Astrocyte (in vitro differentiated cells and primary cell): ENCODE measurements at regions not wholly inside any gene's neighbourhood (a gene's known extent, or its start where the extent isn't known, plus 50 kb on each side); places are given as distances from the start of the nearest gene placed in this dataset.

Experiments used
- EZH2 ChIP-seq: IDR thresholded peaks from 2 replicates; pipeline ENCODE4 v1.6.1; 2012; ENCODE audit warnings: mild to moderate bottlenecking, low read length, inconsistent platforms; ENCODE audit not compliant: insufficient read depth
- TF ChIP-seq, protein P1 (sequence below): IDR thresholded peaks from 2 replicates; pipeline ENCODE4 v1.5.1; 2011; ENCODE audit warnings: low read depth, mild to moderate bottlenecking, inconsistent platforms, low read length, moderate library complexity; ENCODE audit not compliant: insufficient read depth

DNA sequence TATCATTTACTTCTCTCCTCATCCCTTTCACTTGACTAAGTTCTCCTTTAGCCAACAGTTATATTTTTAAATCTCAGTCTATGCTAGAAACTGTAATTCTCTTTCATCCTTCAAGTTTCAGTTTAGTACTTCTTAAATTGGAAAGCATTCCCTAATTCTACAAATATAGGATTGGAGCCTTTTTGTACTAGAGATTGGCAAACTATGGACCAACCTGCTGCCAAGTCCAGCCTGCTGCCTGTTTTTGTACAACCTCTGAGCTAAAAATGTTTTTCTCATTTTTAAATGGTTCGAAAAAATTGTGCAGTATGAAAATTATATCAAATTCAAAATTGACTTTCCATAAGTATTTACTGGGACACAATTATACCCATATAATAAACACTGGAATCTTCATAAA is 1381.5 kb upstream of the SPRY2 start:
- TF ChIP-seq, protein P1, sequence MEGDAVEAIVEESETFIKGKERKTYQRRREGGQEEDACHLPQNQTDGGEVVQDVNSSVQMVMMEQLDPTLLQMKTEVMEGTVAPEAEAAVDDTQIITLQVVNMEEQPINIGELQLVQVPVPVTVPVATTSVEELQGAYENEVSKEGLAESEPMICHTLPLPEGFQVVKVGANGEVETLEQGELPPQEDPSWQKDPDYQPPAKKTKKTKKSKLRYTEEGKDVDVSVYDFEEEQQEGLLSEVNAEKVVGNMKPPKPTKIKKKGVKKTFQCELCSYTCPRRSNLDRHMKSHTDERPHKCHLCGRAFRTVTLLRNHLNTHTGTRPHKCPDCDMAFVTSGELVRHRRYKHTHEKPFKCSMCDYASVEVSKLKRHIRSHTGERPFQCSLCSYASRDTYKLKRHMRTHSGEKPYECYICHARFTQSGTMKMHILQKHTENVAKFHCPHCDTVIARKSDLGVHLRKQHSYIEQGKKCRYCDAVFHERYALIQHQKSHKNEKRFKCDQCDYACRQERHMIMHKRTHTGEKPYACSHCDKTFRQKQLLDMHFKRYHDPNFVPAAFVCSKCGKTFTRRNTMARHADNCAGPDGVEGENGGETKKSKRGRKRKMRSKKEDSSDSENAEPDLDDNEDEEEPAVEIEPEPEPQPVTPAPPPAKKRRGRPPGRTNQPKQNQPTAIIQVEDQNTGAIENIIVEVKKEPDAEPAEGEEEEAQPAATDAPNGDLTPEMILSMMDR = no peak
- no peak for TF ChIP-seq EZH2
